LoVo (cell line): ENCODE measurements at regions not wholly inside any gene's neighbourhood (a gene's known extent, or its start where the extent isn't known, plus 50 kb on each side); places are given as distances from the start of the nearest gene placed in this dataset.
"Not testable (repeated sequence)": the region's sequence is repeated elsewhere in the genome, so short reads cannot be mapped to it uniquely, and the experiment has no call there.

Experiments used
- DNase-seq: peaks from one replicate; pipeline ENCODE4 v3.0.0-alpha.2; 2016; ENCODE audit warnings: low spot score

DNA sequence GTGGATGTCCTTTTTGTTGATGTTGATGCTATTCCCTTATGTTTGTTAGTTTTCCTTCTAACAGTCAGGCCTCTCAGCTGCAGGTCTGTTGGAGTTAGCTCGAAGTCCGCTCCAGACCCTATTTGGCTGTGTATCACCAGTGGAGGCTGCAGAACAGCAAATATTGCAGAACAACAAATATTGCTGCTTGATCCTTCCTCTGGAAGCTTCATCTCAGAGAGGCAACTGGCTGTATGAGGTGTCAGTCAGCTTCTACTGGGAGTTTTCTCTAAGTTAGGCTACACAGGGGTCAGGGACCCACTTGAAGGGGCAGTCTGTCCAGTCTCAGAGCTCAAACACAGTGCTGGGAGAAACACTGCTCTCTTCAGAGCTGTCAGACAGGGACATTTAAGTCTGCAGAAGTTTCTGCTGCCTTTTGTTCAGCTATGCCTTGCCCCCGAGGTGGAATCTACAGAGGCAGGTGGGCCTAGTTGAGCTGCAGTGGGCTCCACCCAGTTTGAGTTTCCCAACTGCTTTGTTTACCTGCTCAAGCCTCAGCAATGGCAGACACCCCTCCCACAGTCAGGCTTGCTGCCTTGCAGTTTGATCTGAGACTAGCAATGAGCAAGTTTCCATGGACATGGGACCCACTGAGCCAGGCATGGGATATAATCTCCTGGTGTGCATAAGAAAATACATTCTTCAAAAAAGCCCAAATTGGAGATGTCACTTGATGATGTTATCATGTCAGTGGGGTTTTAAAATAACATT lies 99.5 kb downstream of the KDM5D start:
- no peak for DNase-seq

- no peak for DNase-seq
Observed at GRCh38 chrY:19637651-19638347, 106.7 kb downstream of the KDM5D start.

DNA sequence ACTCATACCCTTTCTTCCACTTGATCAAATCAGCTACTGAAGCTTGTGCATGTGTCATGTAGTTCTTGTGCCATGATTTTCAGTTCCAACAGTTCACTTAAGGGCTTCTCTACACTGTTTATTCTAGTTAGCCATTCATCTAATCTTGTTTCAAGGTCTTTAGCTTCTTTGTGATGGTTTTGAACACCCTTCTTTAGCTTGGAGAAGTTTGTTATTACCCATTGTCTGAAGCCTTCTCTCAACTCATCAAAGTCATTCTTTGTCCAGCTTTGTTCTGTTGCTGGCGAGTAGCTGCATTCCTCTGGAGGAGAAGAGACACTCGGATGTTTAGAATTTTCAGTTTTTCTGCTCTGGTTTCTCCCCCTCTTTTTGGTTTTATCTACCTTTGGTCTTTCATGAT lies 115.6 kb downstream of the KDM5D start:
- no peak for DNase-seq

- no peak for DNase-seq
Observed at GRCh38 chrY:19622392-19622791, 122.1 kb downstream of the KDM5D start.

- DNase-seq = peak; percentile 11
Observed at GRCh38 chrY:19621756-19622155, 122.8 kb downstream of the KDM5D start.

GRCh38 chrY:19601113-19601512 lies 143.4 kb downstream of the KDM5D start:
- DNase-seq = no peak

GRCh38 chrY:19600711-19601110 lies 143.8 kb downstream of the KDM5D start:
- no peak for DNase-seq

DNA sequence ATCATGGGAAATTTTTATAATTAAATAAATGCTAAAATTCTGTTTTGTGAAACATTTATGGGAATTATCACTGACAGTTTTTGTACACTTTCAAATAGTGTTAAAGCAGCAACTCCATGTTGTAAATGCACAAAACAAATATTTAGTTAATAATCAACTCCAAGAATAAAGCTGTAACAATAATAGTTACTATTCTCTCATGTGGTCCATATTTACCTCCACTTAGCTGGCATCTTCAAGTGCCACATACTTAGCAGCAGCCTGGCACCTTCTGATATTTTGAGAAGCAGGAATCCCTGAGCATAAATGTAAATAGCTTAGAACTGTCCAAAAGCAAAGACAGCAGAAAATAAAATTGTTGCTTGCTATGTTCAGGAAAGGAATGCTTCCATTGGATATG lies 154.3 kb downstream of the KDM5D start:
- no peak for DNase-seq

- DNase-seq = no peak
Observed at GRCh38 chrY:19589664-19590063, 154.9 kb downstream of the KDM5D start.

GRCh38 chrY:19587311-19587710 lies 157.2 kb downstream of the KDM5D start:
- no peak for DNase-seq

DNA sequence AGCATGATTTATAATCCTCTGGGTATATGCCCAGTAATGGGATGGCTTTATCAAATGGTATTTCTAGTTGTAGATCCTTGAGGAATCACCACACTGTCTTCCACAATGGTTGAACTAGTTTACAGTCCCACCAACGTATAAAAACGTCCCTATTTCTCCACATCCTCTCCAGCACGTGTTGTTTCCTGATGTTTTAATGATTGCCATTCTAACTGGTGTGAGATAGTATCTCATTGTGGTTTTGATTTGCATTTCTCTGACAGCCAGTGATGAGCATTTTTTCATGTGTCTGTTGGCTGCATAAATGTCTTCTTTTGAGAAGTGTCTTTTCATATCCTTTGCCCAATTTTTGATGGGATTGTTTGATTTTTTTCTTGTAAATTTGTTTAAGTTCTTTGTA lies 163.5 kb downstream of the KDM5D start:
- not testable (repeated sequence) for DNase-seq

GRCh38 chrY:19578281-19578874 lies 166.1 kb downstream of the KDM5D start:
- DNase-seq = no peak

DNA sequence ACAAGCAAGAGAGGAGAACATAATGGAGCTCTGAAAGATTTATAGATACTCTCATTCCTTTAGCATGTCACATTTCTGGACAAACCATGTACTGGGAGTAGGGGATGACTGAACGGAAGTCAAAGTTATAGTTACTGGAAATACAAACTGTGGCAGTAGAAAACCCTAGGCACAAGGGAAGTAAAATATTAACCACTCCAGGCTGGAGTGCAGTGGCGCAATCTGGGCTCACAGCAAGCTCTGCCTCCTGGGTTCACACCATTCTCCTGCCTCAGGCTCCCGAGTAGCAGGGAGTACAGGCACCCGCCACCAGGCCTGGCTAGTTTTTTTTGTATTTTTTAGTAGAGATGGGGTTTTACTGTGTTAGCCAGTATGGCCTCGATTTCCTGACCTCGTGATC lies 167.3 kb downstream of the KDM5D start:
- DNase-seq = no peak

DNA sequence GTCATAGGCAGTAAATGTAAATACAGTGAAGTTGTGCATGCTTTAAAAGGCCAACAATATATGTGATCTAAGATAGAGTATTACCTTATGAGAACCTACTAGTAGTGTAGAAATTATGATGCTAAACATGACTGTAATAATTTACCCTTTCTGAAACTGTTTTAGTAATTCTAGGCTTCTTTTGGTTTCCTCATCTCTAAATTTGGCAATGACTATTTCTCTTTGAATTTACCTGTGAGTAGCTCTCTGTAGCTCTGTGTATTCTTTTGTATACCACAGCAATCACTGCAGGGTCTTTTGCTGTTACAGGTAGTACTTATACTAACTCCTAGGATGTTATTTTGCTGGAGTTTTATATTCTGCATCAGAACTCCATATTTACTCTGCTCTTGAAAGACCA lies 169.6 kb downstream of the KDM5D start:
- no peak for DNase-seq

GRCh38 chrY:19573646-19574045 lies 170.9 kb downstream of the KDM5D start:
- no peak for DNase-seq

DNA sequence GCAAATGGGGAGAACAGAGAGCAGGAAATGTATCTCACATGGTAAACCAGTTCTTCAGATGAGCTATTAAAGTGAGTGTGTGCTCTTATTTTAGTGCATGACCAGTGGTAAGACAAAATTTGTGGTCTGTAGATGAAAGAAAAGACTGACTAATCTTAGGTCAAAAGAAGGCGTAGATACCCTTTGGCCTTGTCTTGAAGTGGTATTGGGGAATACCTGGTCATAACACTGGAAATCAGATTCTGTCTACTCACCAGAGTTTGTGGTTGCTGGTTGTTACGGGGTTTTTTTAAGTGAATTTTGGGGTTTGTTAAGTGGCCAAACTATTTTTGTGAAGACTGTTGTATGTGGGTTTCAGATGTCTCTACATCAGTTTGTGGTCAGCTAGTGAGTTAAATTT lies 173.5 kb downstream of the KDM5D start:
- DNase-seq = no peak

- DNase-seq = peak; percentile 24
Observed at GRCh38 chrY:19567943-19568342, 176.6 kb downstream of the KDM5D start.

GRCh38 chrY:19567051-19567921 lies 177.2 kb downstream of the KDM5D start:
- peak; percentile 85 for DNase-seq

DNA sequence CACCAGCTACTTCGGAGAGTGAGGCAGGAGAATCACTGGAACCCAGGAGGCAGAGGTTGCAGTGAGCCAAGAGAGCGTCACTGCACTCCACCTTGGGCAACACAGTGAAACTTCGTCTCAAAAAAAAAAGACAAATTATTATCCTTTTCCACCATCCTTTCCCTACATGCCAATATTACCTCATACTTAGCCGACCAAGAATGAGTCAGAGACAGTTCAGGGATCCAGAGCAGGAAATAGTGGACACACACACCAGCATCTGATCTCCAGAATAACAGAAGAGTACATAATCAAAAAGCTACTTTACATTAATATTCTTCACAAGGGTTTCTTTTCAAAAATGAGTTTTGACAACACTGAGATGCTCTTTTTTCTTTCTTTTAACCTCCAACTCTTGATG lies 185.4 kb downstream of the KDM5D start:
- no peak for DNase-seq

- no peak for DNase-seq
Observed at GRCh38 chrY:19549671-19550466, 194.7 kb downstream of the KDM5D start.

DNA sequence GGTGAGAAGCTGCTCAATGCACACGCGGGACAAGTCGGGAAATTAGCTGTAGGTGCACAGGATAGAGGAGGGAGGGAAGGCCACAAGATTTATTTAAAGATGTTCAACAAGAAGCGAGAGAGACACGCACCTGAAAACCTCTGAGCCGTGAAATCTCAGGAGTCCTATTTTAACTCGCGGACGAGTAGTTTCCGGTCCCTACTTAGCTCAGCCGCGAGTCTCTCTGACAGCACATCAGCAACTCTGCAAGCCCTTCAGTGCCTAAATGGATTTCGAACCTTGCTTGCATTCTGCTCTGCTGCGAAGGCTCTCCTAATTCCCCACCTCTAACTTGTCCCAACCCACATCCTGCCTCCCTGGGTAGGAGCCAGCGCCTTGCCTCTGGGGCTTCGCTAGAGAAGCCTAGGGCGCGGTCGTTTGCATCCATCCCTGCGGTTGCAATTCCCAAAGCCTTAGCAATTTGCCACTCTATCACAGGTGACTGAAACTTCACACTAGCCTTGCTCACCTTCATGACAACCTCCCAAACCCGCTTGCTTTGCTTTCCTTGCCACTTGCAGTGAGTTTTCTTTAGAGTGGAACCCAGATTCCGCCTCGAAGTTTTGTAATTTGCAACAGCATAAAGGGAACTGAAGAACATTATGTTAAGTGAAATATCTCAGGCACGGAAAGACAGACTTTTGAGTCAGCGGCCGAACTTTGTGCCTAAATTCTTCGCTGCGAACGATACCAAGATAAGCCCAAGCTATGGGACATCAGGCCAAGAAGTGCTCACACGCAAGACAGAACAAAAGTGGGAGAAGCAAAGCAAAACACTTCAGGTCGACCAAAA lies 202.8 kb downstream of the KDM5D start:
- DNase-seq = no peak
